B cell (primary cell): ENCODE measurements at regions not wholly inside any gene's neighbourhood (a gene's known extent, or its start where the extent isn't known, plus 50 kb on each side); places are given as distances from the start of the nearest gene placed in this dataset.

Experiments used
- ATAC-seq: fragments of 200-7000 bp; cut with Tn5 transposase; one replicate; pipeline ENCODE4 v1.10.0; 2021; ENCODE audit warnings: low read depth, mild to moderate bottlenecking, moderate number of reproducible peaks, moderate library complexity
- CTCF ChIA-PET: fragments of 350-600 bp; sonication (Branson Sonifier 250); formaldehyde crosslinking; loops from one replicate; lab custom pipeline; 2021; ENCODE audit warnings: antibody characterized with exemption, inconsistent platforms; lab: Charles Lee
- POLR2A ChIA-PET: fragments of 350-600 bp; sonication (Branson Sonifier 250); formaldehyde crosslinking; loops from one replicate; lab custom pipeline; 2021; ENCODE audit warnings: antibody characterized with exemption; lab: Charles Lee
- DNase-seq: peaks from one replicate; pipeline ENCODE4 v3.0.0; 2013
- H2AFZ ChIP-seq: 2 replicates; pipeline ENCODE4 v1.6.1; 2012; ENCODE audit warnings: mild to moderate bottlenecking, low read depth, low read length; ENCODE audit not compliant: insufficient read depth, poor library complexity, severe bottlenecking
- H3K27ac ChIP-seq, 2 donors: 1 replicate in 1 of 2; 2 replicates in 1 of 2; pipeline ENCODE4 v1.5.1; 2012 to 2013; ENCODE audit warnings: low read length in 2 of 2, mild to moderate bottlenecking in 2 of 2, moderate library complexity in 1 of 2
- H3K27me3 ChIP-seq, 4 experiments: fragments of 200-600 bp in 1 of 4; sonication (generic) in 1 of 4; replicated peaks in 1 of 4; 1 replicate in 2 of 4; 2 replicates in 2 of 4; pipeline versions ENCODE4 v1.6.1 to v1.7.0; 2013 to 2016; ENCODE audit warnings: low read length in 3 of 4, mild to moderate bottlenecking in 2 of 4, mixed read lengths in 1 of 4, moderate library complexity in 1 of 4; ENCODE audit not compliant: insufficient read depth in 4 of 4, control insufficient read depth in 3 of 4; ENCODE audit errors: control extremely low read depth in 1 of 4
- H3K36me3 ChIP-seq, 2 experiments: replicated peaks in 1 of 2; 1 replicate in 1 of 2; 2 replicates in 1 of 2; pipeline versions ENCODE4 v1.6.1 to v1.7.1; 2013; ENCODE audit warnings: low read length in 1 of 2; ENCODE audit not compliant: insufficient read depth in 2 of 2, control insufficient read depth in 1 of 2; ENCODE audit errors: control extremely low read depth in 1 of 2, extremely low read depth in 1 of 2
- H3K4me1 ChIP-seq, 2 donors: fragments of 200-600 bp in 1 of 2; sonication (generic) in 1 of 2; 1 replicate in 1 of 2; 2 replicates in 1 of 2; pipeline versions ENCODE4 v1.5.1 to v1.6.1; 2013 to 2017; ENCODE audit warnings: low read length in 2 of 2; ENCODE audit not compliant: control insufficient read depth in 2 of 2, insufficient read depth in 2 of 2
- H3K4me2 ChIP-seq: replicated peaks from 2 replicates; pipeline ENCODE3; 2012; ENCODE audit warnings: mild to moderate bottlenecking, low read depth, low read length; ENCODE audit not compliant: poor library complexity, severe bottlenecking
- H3K4me3 ChIP-seq, 5 experiments: fragments of 200-600 bp in 1 of 5; sonication (generic) in 1 of 5; 1 replicate in 3 of 5; 2 replicates in 2 of 5; pipeline versions ENCODE4 v1.5.1 to v1.7.0; 2011 to 2016; ENCODE audit warnings: low read length in 4 of 5, mild to moderate bottlenecking in 4 of 5, low read depth in 2 of 5, control low read depth in 1 of 5, moderate library complexity in 1 of 5; ENCODE audit not compliant: insufficient read depth in 1 of 5; ENCODE audit errors: control extremely low read depth in 1 of 5, extremely low read depth in 1 of 5
- H3K79me2 ChIP-seq: fragments of 200-600 bp; sonication (generic); one replicate; pipeline ENCODE4 v1.6.0; 2016; ENCODE audit warnings: low read length; ENCODE audit not compliant: control insufficient read depth, insufficient read depth
- H3K9ac ChIP-seq: fragments of 200-600 bp; sonication (generic); 2 replicates; pipeline ENCODE4 v1.6.1; 2017; ENCODE audit warnings: mild to moderate bottlenecking, low read length, moderate library complexity
- H3K9me3 ChIP-seq, 3 donors: one replicate each; pipeline versions ENCODE4 v1.6.1 to v1.7.1; 2013; ENCODE audit warnings: low read length in 2 of 3; ENCODE audit not compliant: control insufficient read depth in 2 of 3, insufficient read depth in 1 of 3; ENCODE audit errors: control extremely low read depth in 1 of 3
- H4K20me1 ChIP-seq: 2 replicates; pipeline ENCODE4 v1.6.0; 2012; ENCODE audit warnings: mild to moderate bottlenecking, low read length; ENCODE audit not compliant: insufficient read depth, control insufficient read depth, poor library complexity, severe bottlenecking
- H3K27ac Mint-ChIP-seq: one replicate; pipeline ENCODE4 v1.8.0; 2021; ENCODE audit warnings: mixed read lengths
- H3K27me3 Mint-ChIP-seq: one replicate; pipeline ENCODE4 v1.8.0; 2021; ENCODE audit warnings: mixed read lengths
- H3K4me1 Mint-ChIP-seq: one replicate; pipeline ENCODE4 v1.8.0; 2021; ENCODE audit warnings: mixed read lengths
- H3K4me3 Mint-ChIP-seq: one replicate; pipeline ENCODE4 v1.8.0; 2021; ENCODE audit warnings: mixed read lengths
- H3K9me3 Mint-ChIP-seq: one replicate; pipeline ENCODE4 v1.8.0; 2022; ENCODE audit warnings: mixed read lengths; ENCODE audit not compliant: insufficient read depth
- CTCF ChIP-seq: fragments of 200-600 bp; IDR thresholded peaks from one replicate; pipeline ENCODE4 v1.8.0; 2022; ENCODE audit warnings: antibody characterized with exemption, mild to moderate bottlenecking
- EZH2 ChIP-seq: IDR thresholded peaks from 2 replicates; pipeline ENCODE4 v1.6.1; 2012; ENCODE audit warnings: borderline replicate concordance, low read depth, mild to moderate bottlenecking, moderate library complexity, low read length; ENCODE audit not compliant: insufficient read depth, poor library complexity, severe bottlenecking
- WGBS: methylation state at CpG from one replicate; pipeline ENCODE4 v1.1.5; 2013; ENCODE audit warnings: missing lambda C conversion rate; ENCODE audit not compliant: insufficient coverage; 5-methylcytosine and 5-hydroxymethylcytosine counted together
- intact Hi-C: fragments of 100-400 bp; cut with micrococcal nuclease; formaldehyde crosslinking; loops from one replicate; pipeline ENCODE4 v1.10.0; 2022

GRCh38 chr5:135178476-135179155, 144.6 kb upstream of the PITX1 start:
- Histone ChIP-seq H3K79me2 (no peaks in the 10 kb centered on the region), H3K27me3 (peaks cover 0 to 5% (median under 1%) of the 10 kb centered on the region in 4 experiments), H3K9me3 (no peaks in the 10 kb centered on the region), H4K20me1 (no peaks in the 10 kb centered on the region), H3K9ac (no peak overlapping the region), H3K4me1 (no peaks in the 10 kb centered on the region), H3K4me2 (no peak overlapping the region), H3K4me3 (no peak overlapping the region), H3K36me3 (no peaks in the 10 kb centered on the region), H2AFZ (no peak overlapping the region), H3K27ac (no peak overlapping the region)
- CTCF ChIA-PET: interaction anchor here (3.6 kb wide), 1 partner anchor 12 kb away, joined by 15 read pairs; no protein-coding TSS in a partner anchor
- peaks cover 29% of the 10 kb centered on the region for H3K27me3 Mint-ChIP-seq
- no peak overlapping the region for H3K4me3 Mint-ChIP-seq
- TF ChIP-seq CTCF: no peak
- TF ChIP-seq EZH2: no peak
- no peak for DNase-seq
- H3K9me3 Mint-ChIP-seq: no peaks in the 10 kb centered on the region
- no peaks in the 10 kb centered on the region for H3K4me1 Mint-ChIP-seq
- no peak for ATAC-seq
- 58% methylated on average over 7 of the region's 14 CpGs for WGBS
- H3K27ac Mint-ChIP-seq: no peak overlapping the region
- POLR2A ChIA-PET: no interaction called here
- intact Hi-C loops: no loop called here

GRCh38 chr5:135177591-135177990, 143.6 kb upstream of the PITX1 start:
- H3K36me3 ChIP-seq: no peaks in the 10 kb centered on the region
- ChIA-PET CTCF (interaction anchor here (0.9 kb wide), 1 partner anchor 14 kb away, joined by 3 read pairs; no protein-coding TSS in a partner anchor), POLR2A (no interaction called here)
- no peak overlapping the region for H3K9ac ChIP-seq
- no peak for ATAC-seq
- Mint-ChIP-seq H3K4me1 (no peaks in the 10 kb centered on the region), H3K27ac (no peak overlapping the region), H3K4me3 (no peak overlapping the region), H3K9me3 (no peaks in the 10 kb centered on the region), H3K27me3 (peaks cover 28% of the 10 kb centered on the region)
- peaks cover 0 to 11% (median 5%) of the 10 kb centered on the region in 4 experiments for H3K27me3 ChIP-seq
- no peak overlapping the region for H3K4me3 ChIP-seq
- no peak for TF ChIP-seq EZH2
- TF ChIP-seq CTCF: no peak
- H4K20me1 ChIP-seq: no peaks in the 10 kb centered on the region
- H3K4me2 ChIP-seq: no peak overlapping the region
- DNase-seq: no peak
- H3K27ac ChIP-seq: no peak overlapping the region
- no peaks in the 10 kb centered on the region for H3K79me2 ChIP-seq
- no peaks in the 10 kb centered on the region for H3K4me1 ChIP-seq
- intact Hi-C loops: no loop called here
- WGBS: 67% methylated on average over 3 of the region's 4 CpGs
- no peak overlapping the region for H2AFZ ChIP-seq
- H3K9me3 ChIP-seq: no peaks in the 10 kb centered on the region
